Activated gamma-delta T cell (primary cell): ENCODE measurements at regions not wholly inside any gene's neighbourhood (a gene's known extent, or its start where the extent isn't known, plus 50 kb on each side); places are given as distances from the start of the nearest gene placed in this dataset.

Source experiments
- DNase-seq: peaks from one replicate; lab custom pipeline; 2025; lab: John Stamatoyannopoulos, UW

DNA sequence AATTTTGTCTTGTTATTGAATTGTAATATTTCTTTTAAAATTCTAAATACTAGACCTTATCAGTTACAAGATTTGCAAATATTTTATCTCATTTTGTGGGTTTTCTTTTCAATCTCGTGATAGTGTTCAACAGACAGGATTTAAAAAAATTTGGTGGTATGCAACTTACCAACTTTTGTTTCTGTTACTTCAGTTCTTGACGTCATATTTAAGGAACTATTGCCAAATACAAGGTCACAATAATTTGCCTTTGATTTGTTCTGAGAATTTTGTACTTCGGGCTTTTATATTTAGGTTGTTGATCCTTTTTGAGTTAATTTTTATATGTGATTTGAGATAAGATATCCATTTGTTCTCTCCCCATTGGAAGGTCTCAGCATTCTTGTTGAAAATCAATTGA, 876.6 kb downstream of the DCDC2C start:
- DNase-seq = no peak

GRCh38 chr2:4585057-4585635, 881.8 kb downstream of the DCDC2C start:
- DNase-seq = no peak

- no peak for DNase-seq
Observed at GRCh38 chr2:4588606-4589005, 885.2 kb downstream of the DCDC2C start.

- DNase-seq = no peak
Observed at GRCh38 chr2:4591261-4591660, 887.9 kb downstream of the DCDC2C start.

- no peak for DNase-seq
Observed at GRCh38 chr2:4597400-4597799, 894.0 kb downstream of the DCDC2C start.

DNA sequence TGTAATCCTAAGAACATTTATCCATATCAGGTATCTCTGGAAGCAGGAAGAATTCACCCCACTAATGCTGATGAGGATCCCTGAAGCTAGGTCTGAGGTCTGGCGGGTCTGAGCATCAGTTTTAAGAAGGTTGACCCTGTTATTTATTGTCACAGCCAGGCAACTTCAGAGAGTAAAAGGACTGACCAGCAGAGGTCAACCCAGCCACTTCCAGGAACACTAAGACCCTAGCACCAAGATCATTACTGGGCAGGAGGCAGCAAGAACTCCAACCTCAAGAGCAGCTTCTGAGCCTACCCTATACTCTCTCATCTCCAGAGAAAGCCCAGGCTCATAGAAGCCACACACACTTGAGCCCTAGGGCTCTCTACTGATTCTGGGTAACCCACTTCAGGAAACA, 901.4 kb downstream of the DCDC2C start:
- no peak for DNase-seq

- DNase-seq = no peak
Observed at GRCh38 chr2:4618141-4618540, 914.8 kb downstream of the DCDC2C start.

DNA sequence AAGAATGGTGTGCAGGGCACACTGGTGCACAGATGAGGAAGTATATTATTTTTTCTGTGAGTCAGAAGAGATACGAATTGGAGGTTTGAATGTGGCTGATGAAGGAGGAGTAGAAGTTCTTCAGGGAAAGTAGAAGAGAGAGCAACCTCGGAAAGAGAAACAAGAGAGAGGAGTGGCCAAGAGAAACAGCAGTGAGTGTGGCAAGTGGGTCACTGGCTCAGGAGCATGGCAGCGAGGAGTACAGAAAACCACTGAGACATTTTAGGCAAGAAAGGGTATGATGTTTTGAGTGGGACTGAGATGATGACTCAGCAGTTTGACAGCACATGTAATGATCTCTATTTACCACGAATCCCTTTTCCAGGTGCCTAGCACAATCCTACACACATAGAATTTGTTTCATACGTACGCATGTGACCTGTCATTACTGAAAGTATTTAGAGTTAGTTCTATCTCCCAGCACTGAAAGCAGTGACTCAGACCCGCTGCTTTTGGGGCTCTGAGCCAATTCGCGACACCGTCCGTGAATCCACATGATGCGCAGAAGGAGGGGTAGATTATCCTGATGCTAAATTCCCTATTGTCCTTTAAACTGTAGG, 915.4 kb downstream of the DCDC2C start:
- DNase-seq = no peak

DNA sequence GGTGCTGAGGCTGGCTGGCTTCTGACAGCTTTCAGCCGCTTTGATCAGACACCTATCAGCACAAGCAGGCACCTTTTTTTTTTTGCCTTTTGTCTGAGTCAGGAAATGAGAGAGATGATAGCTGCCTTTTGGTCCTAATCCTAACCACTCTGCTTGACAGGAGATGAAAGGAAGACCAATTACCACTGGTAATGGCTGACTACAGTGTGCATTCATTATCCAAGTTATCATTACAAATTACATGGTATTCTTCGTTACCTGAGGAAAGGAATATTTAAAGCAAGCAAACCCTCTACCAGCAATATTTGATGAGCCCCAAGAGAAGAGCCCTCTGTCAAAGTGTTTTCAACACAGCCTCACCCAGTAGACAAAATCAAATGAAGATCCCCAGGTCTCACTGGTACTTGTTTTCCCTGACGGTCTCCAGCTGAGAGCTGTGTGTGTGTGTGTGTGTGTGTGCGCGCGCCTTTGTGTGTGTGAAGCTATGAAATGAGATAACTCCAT, 925.7 kb downstream of the DCDC2C start:
- no peak for DNase-seq

DNA sequence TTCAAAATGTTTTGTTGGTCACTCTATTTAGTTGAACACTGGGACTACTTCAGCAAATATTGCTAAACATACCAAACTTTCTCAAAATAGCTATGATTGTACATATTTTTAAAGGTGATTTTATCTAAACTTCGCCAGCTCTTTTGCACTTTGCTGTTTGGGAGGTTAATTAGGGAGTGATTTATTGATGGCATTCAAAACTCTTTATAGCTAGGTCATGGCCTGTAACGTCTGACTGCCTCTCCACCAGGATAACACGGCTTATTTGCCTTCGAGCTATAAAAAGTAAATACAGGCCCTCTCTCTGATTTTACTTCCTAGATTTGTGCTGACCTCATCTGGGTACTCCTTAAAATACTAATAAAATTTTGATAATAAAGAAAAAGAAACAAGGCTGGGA, 931.9 kb downstream of the DCDC2C start:
- DNase-seq = no peak

- no peak for DNase-seq
Observed at GRCh38 chr2:4653991-4654390, 950.6 kb downstream of the DCDC2C start.

GRCh38 chr2:4656326-4656725, 953.0 kb downstream of the DCDC2C start:
- DNase-seq = no peak

DNA sequence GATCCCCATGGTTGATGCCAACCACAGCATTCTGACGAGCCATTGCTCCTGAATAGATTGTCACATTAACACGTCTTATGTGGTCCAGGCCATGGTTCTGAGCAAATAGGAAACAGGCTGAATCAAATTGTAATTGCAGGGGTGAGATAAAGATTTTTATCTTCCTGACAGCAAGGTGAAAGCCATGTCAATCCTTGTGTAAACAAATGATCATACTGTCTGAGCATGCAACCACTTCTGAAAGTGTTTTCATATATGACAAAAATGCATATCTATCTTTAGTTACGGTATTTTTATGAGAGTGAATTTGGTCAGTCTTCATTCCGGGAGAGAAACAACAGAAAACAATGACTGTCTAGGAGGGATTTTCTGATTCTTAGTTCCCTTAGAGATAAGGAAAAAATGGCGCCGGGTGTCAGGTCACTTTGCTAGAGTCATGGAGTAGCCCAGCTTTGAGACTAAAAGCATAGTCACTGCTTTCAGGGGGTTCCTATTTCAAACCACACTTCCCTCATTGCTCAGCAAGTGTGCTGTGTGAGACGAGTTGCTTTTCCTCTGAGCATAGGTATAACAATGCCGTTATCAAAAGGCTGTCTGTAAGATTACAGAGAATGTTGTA, 958.9 kb downstream of the DCDC2C start:
- DNase-seq = no peak

GRCh38 chr2:4668381-4668780, 965.0 kb downstream of the DCDC2C start:
- no peak for DNase-seq

- DNase-seq = no peak
Observed at GRCh38 chr2:4670331-4670730, 967.0 kb downstream of the DCDC2C start.

- DNase-seq = no peak
Observed at GRCh38 chr2:4673025-4673489, 969.7 kb downstream of the DCDC2C start.

DNA sequence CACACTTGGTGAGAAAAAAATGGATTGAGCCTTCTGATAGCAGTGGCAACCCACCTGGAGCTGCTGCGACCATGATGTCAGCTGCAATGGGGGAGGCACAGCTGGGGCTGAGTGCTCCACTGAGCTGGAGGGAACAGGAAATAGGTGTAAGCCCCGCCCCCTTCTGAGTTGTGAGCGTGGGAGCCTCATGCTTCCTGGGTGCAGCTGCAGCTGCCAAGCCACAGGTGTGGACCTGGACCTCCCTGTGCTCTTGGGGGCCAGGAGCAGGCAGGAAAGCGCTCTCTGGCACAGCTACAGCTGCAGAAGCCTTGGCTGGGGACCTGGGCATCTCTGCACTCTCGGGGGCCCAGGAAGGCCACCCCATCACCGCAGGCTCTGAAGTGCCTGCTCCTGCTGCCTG, 970.6 kb downstream of the DCDC2C start:
- DNase-seq = no peak

- DNase-seq = no peak
Observed at GRCh38 chr2:4675295-4675694, 971.9 kb downstream of the DCDC2C start.

GRCh38 chr2:4678927-4679326, 975.6 kb downstream of the DCDC2C start:
- no peak for DNase-seq

DNA sequence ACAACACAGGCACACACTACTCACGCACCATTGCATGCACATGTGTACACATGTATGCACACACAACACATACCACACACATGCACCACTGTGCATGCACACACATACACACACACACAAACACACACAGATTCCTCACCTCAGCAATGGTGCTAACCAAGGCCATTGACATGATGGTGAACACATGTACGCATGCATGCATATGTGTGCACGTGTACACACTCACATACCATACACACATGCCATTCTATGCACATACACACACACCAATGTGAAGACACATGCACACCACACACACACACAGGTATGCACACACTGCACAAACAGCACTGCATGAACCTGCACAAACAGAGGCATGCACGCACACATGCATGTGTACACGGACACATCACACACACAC, 976.0 kb downstream of the DCDC2C start:
- no peak for DNase-seq

- no peak for DNase-seq
Observed at GRCh38 chr2:4684921-4685320, 981.5 kb downstream of the DCDC2C start.

GRCh38 chr2:4690913-4691312, 987.5 kb downstream of the DCDC2C start:
- no peak for DNase-seq

DNA sequence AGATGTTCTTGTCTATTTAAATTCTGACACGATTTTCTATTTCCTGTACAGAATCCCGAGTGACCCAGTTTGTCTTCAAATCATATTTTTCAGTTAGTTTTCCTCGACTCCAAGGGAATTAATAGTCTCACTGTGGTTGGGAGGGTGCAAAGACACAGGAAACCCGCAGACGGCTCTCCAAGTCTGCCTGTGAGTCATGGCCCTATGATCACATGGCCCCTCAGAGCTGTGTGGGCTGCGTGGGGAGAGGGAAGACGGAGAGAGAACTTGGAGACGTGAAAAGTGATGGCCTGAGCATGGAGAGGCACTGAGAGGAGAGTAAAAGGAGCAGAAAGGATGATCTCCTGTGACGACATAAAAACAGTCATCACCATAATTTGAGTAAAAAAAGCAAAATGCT, 989.9 kb downstream of the DCDC2C start:
- DNase-seq = no peak
